Ishikawa (cell line): ENCODE measurements at regions not wholly inside any gene's neighbourhood (a gene's known extent, or its start where the extent isn't known, plus 50 kb on each side); places are given as distances from the start of the nearest gene placed in this dataset.

ENCODE experiments used
- CEBPB ChIP-seq: IDR thresholded peaks from 2 replicates; pipeline ENCODE4 v1.6.1; 2012
- CREB1 ChIP-seq: IDR thresholded peaks from 2 replicates; pipeline ENCODE4 v1.6.1; 2012; ENCODE audit warnings: low read depth
- EGR1 ChIP-seq: IDR thresholded peaks from 2 replicates; pipeline ENCODE4 v1.6.1; 2012
- EP300 ChIP-seq: IDR thresholded peaks from 2 replicates; pipeline ENCODE4 v1.6.1; 2012; ENCODE audit warnings: borderline replicate concordance
- FOXM1 ChIP-seq: IDR thresholded peaks from 2 replicates; pipeline ENCODE4 v1.6.1; 2012; ENCODE audit warnings: low read depth, borderline replicate concordance
- NFIC ChIP-seq: IDR thresholded peaks from 2 replicates; pipeline ENCODE4 v1.6.1; 2012
- RAD21 ChIP-seq: IDR thresholded peaks from 2 replicates; pipeline ENCODE4 v1.6.1; 2012; ENCODE audit warnings: low read depth
- TAF1 ChIP-seq: IDR thresholded peaks from 2 replicates; pipeline ENCODE4 v1.6.1; 2012; ENCODE audit warnings: low read depth, mild to moderate bottlenecking
- TCF12 ChIP-seq: IDR thresholded peaks from 2 replicates; pipeline ENCODE4 v1.6.1; 2012; ENCODE audit warnings: low read depth
- TEAD4 ChIP-seq: IDR thresholded peaks from 2 replicates; pipeline ENCODE4 v1.6.1; 2012
- YY1 ChIP-seq: IDR thresholded peaks from 2 replicates; pipeline ENCODE4 v1.6.1; 2012; ENCODE audit warnings: low read depth
- ZBTB7A ChIP-seq: IDR thresholded peaks from 2 replicates; pipeline ENCODE4 v1.6.1; 2012; ENCODE audit warnings: low read depth
- TF ChIP-seq, protein P1 (sequence below): IDR thresholded peaks from 2 replicates; pipeline ENCODE4 v1.6.1; 2012; ENCODE audit warnings: low read depth, mild to moderate bottlenecking
- TF ChIP-seq, protein P2 (sequence below): IDR thresholded peaks from 2 replicates; pipeline ENCODE4 v1.6.1; 2012
- TF ChIP-seq, protein P3 (sequence below): IDR thresholded peaks from 2 replicates; pipeline ENCODE4 v1.6.1; 2012

DNA sequence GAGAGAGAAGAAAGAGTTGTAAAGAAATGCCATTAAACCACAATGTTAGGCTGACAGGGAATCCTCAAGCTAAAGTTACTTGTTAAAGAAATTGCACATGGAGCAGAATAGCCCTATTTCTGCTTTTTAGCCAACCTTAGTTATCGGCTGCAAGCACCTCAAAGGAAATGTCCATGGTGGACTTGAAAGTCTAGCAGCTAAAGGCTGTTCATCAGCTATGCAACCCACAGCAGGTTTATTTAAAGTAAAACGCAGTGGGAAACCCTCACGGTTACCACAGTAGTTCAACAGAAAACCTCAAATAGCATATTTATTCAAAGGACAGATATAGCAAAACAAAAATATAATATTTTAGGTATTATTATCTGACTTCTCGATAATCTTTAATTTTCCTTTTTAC lies 967.2 kb downstream of the IGSF11 start:
- TF ChIP-seq FOXM1 (no peak), TAF1 (no peak)

DNA sequence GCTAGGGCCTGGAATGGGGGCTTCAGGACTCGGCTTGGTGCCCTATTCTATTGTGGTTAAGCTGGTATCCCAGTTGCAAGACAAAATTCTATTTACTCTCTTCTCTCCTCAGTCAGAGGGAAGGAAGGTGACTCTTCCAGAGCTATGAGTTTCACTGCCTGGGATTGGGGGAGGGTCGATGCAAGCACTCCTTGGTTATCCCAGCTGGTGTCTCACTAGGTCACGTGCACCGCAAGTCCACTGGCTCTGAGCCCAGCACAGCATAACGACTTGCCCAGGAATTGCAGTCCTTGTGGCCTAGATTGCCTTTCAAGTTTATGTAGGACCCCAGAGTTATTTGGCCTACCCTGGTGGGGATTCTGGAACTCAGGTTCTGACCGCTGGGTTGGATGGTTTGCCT lies 958.8 kb downstream of the IGSF11 start:
- TF ChIP-seq, protein P1, sequence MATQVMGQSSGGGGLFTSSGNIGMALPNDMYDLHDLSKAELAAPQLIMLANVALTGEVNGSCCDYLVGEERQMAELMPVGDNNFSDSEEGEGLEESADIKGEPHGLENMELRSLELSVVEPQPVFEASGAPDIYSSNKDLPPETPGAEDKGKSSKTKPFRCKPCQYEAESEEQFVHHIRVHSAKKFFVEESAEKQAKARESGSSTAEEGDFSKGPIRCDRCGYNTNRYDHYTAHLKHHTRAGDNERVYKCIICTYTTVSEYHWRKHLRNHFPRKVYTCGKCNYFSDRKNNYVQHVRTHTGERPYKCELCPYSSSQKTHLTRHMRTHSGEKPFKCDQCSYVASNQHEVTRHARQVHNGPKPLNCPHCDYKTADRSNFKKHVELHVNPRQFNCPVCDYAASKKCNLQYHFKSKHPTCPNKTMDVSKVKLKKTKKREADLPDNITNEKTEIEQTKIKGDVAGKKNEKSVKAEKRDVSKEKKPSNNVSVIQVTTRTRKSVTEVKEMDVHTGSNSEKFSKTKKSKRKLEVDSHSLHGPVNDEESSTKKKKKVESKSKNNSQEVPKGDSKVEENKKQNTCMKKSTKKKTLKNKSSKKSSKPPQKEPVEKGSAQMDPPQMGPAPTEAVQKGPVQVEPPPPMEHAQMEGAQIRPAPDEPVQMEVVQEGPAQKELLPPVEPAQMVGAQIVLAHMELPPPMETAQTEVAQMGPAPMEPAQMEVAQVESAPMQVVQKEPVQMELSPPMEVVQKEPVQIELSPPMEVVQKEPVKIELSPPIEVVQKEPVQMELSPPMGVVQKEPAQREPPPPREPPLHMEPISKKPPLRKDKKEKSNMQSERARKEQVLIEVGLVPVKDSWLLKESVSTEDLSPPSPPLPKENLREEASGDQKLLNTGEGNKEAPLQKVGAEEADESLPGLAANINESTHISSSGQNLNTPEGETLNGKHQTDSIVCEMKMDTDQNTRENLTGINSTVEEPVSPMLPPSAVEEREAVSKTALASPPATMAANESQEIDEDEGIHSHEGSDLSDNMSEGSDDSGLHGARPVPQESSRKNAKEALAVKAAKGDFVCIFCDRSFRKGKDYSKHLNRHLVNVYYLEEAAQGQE = no peak
- TF ChIP-seq TEAD4 = no peak
- no peak for TF ChIP-seq TAF1
- TF ChIP-seq RAD21 = no peak
- TF ChIP-seq ZBTB7A = no peak
- no peak for TF ChIP-seq EGR1

DNA sequence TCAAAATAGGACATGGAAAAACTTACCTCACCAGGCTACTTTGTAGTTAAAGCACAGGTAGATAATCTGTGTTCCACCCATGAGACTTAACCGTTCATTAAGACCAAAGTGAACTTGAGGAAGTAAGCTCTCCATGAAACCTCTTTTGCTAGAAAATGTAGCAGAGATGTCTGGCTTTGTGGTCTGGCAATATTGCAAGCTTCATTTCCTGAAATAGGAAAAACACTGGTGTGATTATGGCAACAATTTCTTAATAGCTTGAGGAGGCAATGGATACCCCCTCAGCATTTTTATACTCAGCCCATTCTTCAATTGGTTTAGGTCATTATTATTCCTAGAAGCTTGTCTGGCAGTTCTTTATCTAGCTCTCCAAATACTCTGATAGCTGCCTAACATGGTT lies 957.3 kb downstream of the IGSF11 start:
- TF ChIP-seq TEAD4 (no peak), RAD21 (no peak), NFIC (no peak), CEBPB (no peak), TAF1 (no peak), ZBTB7A (no peak), YY1 (no peak), FOXM1 (no peak), EGR1 (no peak), CREB1 (no peak), EP300 (no peak)
- TF ChIP-seq, protein P2, sequence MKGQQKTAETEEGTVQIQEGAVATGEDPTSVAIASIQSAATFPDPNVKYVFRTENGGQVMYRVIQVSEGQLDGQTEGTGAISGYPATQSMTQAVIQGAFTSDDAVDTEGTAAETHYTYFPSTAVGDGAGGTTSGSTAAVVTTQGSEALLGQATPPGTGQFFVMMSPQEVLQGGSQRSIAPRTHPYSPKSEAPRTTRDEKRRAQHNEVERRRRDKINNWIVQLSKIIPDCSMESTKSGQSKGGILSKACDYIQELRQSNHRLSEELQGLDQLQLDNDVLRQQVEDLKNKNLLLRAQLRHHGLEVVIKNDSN = no peak
- TF ChIP-seq, protein P3, sequence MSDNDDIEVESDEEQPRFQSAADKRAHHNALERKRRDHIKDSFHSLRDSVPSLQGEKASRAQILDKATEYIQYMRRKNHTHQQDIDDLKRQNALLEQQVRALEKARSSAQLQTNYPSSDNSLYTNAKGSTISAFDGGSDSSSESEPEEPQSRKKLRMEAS = no peak
- TF ChIP-seq, protein P1 = no peak

DNA sequence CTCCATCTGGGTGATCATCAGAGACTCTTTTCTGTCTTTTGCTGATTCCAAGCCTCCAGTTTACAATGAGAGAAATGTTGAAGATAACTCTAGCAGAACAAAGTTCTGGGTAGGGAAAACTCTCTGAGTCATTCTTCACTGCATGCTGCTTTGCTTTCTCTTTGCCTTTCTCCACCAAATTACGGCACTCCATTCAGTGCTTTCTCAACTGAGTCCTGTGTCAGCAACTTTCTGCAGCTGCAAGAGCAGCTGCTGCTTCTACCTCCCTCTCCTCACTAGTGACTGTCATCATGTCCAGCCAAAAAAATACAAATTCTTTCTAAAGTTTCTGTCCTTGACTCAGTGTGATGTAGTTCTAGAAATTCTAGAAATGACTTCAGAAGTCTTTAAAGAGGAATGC lies 953.8 kb downstream of the IGSF11 start:
- no peak for TF ChIP-seq ZBTB7A
- no peak for TF ChIP-seq FOXM1
- no peak for TF ChIP-seq EP300

DNA sequence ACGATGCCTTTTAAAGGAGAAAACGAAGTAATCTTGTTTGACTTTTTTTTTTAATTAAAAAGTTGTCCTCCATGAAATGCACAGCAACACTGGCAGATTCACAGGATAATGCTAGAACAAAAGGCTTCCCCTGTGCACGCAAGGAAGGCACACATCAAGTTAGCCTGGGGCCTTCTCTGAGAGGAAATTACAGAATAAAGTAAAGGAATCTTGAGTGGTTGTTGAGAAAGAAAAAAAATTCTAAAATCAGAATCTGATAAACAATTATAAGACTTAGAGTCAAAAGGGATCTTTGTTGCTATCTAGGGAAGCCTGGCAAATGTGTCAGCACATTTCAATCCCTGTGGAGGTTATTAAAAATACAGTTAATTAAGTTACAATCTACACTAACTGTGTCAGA lies 946.0 kb downstream of the IGSF11 start:
- TF ChIP-seq TAF1 = no peak
- no peak for TF ChIP-seq FOXM1
- TF ChIP-seq, protein P1 = no peak
- no peak for TF ChIP-seq TEAD4
- TF ChIP-seq RAD21 = no peak
- TF ChIP-seq, protein P2 = no peak
- TF ChIP-seq, protein P3 = no peak
- no peak for TF ChIP-seq NFIC
- no peak for TF ChIP-seq EGR1
- TF ChIP-seq YY1 = no peak
- TF ChIP-seq EP300 = no peak
- TF ChIP-seq CEBPB = no peak
- TF ChIP-seq ZBTB7A = no peak
- TF ChIP-seq CREB1 = no peak

DNA sequence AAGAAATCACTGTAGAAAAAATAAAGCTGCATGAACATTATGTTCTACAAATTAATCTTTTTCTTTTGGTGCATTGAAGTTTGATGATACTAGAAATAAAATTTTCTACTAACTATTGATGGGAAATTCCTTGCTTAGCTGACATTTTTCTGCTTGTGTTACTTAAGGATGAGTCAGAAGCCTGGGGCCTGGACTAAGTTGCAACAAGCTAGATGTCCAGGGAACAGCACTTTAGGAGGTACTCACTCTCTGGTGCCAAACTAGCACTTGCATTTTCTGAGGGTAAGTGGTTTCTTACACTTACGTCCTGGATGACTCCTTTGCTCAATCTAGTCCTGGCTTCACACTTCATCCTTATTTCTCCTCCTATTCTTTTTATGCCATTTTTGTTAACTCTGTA lies 945.1 kb downstream of the IGSF11 start:
- TF ChIP-seq CEBPB = no peak
- TF ChIP-seq, protein P1 = no peak
- no peak for TF ChIP-seq TCF12
